A204.1 (cell line): ENCODE measurements at regions not wholly inside any gene's neighbourhood (a gene's known extent, or its start where the extent isn't known, plus 50 kb on each side); places are given as distances from the start of the nearest gene placed in this dataset.
"Not testable (repeated sequence)": the region's sequence is repeated elsewhere in the genome, so short reads cannot be mapped to it uniquely, and the experiment has no call there.

ENCODE experiments used
- FAIRE-seq: peaks from 2 replicates; lab custom pipeline; 2012; peaks lifted over from hg19 to GRCh38; lab: Jason Lieb, UNC

GRCh38 chr21:10410354-10410929, 110.9 kb upstream of the TPTE start:
- not testable (repeated sequence) for FAIRE-seq

- FAIRE-seq: not testable (repeated sequence)
Observed at GRCh38 chr21:10411776-10412526, 109.4 kb upstream of the TPTE start.

DNA sequence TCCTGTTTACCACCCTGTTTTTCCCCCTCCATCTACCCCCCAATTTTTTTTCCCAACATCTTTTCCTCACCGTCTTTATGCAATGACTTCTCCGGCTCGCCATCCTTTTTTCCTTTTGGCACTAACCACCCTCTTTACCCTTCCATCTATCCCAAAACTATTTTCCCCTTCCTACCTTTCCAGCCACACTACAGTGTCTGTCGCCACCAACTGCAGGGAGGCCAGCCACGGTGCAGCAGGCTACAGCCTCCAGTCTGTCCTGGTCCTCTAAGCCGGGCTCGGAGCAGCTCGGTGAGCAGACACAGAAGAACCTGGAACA, 108.5 kb upstream of the TPTE start:
- FAIRE-seq: not testable (repeated sequence)

GRCh38 chr21:10413247-10414120, 107.9 kb upstream of the TPTE start:
- FAIRE-seq: not testable (repeated sequence)

- not testable (repeated sequence) for FAIRE-seq
Observed at GRCh38 chr21:10414121-10414924, 107.1 kb upstream of the TPTE start.

DNA sequence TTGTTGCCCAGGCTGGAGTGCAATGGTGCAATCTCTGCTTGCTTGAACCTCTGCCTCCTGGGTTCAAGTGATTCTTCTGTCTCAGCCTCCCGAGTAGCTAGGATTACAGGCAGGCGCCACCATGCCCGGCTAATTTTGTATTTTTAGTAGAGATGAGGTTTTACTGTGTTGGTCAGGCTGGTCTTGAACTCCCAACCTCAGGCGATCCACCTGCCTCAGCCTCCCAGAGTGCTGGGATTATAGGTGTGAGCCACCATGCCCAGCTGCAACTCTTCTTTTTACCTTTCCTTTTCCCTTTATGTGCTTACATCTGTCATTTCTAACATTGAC, 106.5 kb upstream of the TPTE start:
- FAIRE-seq: not testable (repeated sequence)

- FAIRE-seq: not testable (repeated sequence)
Observed at GRCh38 chr21:10415456-10415855, 105.9 kb upstream of the TPTE start.

GRCh38 chr21:10415859-10416258, 105.5 kb upstream of the TPTE start:
- FAIRE-seq: not testable (repeated sequence)

DNA sequence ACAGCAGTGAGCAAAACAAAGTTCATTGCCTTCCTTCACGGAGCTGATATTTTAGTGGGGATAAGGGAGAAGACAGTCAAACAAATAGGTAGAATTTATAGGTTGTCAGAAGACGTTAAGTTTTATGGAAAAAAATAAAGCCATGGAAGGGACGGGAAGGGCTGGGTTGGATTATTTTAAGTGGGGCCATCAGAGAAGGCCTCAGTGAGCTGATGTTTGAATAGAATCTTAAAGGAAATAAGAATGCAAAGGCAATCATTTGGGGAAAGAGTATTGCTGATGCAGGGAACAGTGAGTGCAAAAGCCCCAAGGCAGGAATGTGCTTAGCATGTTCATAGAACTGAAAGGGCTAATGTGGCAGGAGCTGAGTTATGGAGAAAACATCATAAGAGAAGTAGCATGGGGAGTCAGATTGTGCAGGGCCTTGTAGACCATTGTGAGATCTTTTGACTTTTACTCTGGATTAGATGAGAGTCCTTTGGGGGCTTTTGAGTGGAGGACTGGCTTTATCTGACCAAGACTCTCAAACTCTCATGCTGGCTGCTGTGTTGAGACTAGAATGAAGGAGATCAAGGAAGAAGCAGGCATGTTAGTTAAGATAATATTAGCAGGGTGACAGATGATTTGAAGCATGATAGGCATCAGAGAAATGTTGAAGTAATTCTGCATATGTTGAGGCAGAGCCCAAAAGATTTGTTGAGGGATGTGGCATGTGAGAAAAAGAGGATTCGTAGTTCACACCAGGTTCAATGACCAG, 104.5 kb upstream of the TPTE start:
- not testable (repeated sequence) for FAIRE-seq

GRCh38 chr21:10417551-10418002, 103.8 kb upstream of the TPTE start:
- not testable (repeated sequence) for FAIRE-seq

- not testable (repeated sequence) for FAIRE-seq
Observed at GRCh38 chr21:10418250-10419048, 102.9 kb upstream of the TPTE start.

GRCh38 chr21:10421199-10421598, 100.2 kb upstream of the TPTE start:
- not testable (repeated sequence) for FAIRE-seq

DNA sequence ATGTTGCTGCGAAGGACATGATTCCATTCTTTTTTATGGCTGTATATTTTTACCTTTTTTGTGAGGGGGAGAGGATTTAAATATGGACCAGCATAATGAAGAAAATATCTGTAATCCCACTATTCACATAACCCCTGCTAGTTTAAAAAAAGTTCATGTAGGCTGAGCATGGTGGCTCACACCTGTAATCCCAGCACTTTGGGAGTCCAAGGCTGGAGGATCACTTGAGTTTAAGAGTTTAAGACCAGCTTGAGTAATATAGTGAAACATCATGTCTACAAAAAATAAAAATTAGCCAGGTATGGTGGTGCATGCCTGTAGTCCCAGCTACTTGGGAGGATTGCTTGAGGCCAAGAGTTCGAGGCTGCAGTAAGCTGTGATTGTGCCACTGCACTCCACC, 99.8 kb upstream of the TPTE start:
- FAIRE-seq: not testable (repeated sequence)

DNA sequence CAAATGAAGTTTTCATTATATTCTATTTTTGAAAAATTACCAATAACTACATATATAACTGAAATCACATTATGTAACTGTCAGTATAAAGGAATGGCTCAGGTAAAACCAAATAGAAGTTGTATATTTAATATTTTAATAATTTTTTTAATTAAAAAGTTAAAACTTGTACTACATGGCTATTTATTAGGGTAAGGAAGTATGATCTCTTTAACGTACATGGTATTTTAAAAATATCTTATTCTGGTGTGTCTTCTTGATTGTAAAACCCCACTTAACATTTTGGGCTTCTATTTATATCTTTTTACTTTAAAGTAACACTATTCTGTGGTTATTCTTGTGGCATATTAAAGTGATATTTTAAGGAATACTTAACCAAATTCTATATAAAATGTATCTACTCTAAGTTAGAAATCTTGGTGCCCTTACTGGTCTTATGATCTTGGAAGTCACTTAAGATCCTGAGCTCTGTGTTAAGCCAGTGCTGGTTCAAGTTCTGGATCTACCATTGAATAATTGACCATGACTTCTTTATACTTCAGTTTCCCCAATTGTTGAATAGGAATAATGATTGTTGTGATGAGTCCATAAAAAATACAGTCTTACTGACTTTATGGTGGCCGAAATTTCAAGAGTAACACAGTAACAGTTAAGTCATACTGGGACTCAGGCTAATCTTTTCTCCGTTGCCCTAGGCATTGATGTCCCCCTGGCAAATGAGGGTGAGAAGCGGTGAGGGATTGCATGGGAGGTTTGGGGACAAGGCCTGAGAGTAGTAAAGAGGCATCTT, 97.1 kb upstream of the TPTE start:
- peak; percentile 94 for FAIRE-seq

GRCh38 chr21:10424887-10425145, 96.6 kb upstream of the TPTE start:
- not testable (repeated sequence) for FAIRE-seq

DNA sequence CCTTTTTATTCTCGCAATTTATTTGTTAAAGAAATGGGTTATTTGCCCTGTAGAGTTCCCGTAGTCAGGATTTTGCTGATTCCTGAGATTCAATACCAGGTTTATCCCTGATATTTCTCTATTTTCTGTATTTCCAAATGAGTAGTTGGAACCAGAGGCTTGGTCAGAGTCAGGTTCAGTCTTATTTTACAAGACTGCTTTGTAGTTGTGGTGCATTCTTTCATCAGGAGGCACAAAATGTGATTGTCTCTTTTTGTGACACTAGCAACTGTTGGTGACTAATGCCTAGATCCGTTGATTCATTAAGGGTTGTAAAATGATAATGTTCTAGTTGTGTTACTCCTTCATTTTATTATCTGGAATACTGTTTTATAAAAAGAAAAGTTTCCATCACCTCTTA, 95.5 kb upstream of the TPTE start:
- FAIRE-seq: no peak

- not testable (repeated sequence) for FAIRE-seq
Observed at GRCh38 chr21:10426812-10427211, 94.6 kb upstream of the TPTE start.

DNA sequence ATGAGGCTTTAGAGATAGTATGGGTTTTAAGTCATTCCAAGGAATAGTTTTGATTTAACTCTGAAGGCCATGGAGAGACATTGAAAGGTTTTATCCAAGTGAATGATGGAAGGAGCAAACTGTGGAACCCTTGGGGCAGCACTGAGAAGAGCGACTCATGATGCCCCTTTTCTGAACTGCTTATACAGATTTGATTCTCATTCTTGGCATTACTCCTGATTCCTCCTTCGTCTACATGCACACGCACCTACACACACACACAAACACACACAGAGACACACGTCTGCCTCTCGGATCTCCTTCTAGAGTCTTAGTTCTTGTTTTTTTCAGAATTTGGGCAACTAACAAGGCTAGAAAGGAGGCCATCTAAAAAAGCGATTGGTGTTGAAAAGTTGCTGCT, 94.1 kb upstream of the TPTE start:
- not testable (repeated sequence) for FAIRE-seq

- not testable (repeated sequence) for FAIRE-seq
Observed at GRCh38 chr21:10428981-10429534, 92.3 kb upstream of the TPTE start.

DNA sequence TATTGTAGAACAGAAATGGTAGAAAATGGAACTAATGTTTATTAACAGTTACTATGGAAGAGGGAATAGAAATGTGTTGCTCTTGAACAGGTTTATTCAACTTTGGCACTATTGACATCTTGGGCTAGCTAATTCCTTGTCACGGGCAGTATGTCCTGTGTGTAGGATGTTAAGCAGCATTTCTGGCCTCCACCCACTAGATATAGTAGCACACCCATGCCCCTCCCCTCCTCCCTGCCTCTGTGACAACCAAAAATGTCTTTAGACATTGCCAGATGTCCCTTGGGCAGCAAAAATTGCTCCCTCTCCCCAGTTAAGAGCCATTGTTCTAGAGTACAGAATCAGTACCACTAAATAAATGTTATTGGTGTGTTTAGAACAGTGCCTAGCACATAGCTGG, 91.4 kb upstream of the TPTE start:
- no peak for FAIRE-seq
